NCI-H1092 treated with DMSO at 0.1 percent for 48 hours (cell line): ENCODE measurements at regions not wholly inside any gene's neighbourhood (a gene's known extent, or its start where the extent isn't known, plus 50 kb on each side); places are given as distances from the start of the nearest gene placed in this dataset.
A peak's percentile ranks its signal among the peaks of the same experiment; 100 is the strongest.

ENCODE experiments used
- DNase-seq: peaks from one replicate; lab custom pipeline; 2025; lab: John Stamatoyannopoulos, UW

- no peak for DNase-seq
Observed at GRCh38 chr3:177530908-177531307, 333.6 kb upstream of the TBL1XR1 start.

GRCh38 chr3:177536873-177537272 is 339.6 kb upstream of the TBL1XR1 start:
- DNase-seq: no peak

GRCh38 chr3:177537612-177538011 is 340.3 kb upstream of the TBL1XR1 start:
- DNase-seq: no peak

- no peak for DNase-seq
Observed at GRCh38 chr3:177538048-177538749, 340.9 kb upstream of the TBL1XR1 start.

- no peak for DNase-seq
Observed at GRCh38 chr3:177538750-177539730, 341.8 kb upstream of the TBL1XR1 start.

GRCh38 chr3:177541541-177541940 is 344.3 kb upstream of the TBL1XR1 start:
- no peak for DNase-seq

- no peak for DNase-seq
Observed at GRCh38 chr3:177545964-177546363, 348.7 kb upstream of the TBL1XR1 start.

- DNase-seq: no peak
Observed at GRCh38 chr3:177547711-177548350, 350.5 kb upstream of the TBL1XR1 start.

GRCh38 chr3:177550667-177551066 is 353.4 kb upstream of the TBL1XR1 start:
- DNase-seq: no peak

GRCh38 chr3:177551431-177551836 is 354.2 kb upstream of the TBL1XR1 start:
- no peak for DNase-seq

GRCh38 chr3:177552051-177552450 is 354.8 kb upstream of the TBL1XR1 start:
- no peak for DNase-seq

GRCh38 chr3:177553012-177553411 is 355.7 kb upstream of the TBL1XR1 start:
- DNase-seq: no peak

GRCh38 chr3:177553579-177553978 is 356.3 kb upstream of the TBL1XR1 start:
- peak; percentile 83 for DNase-seq

GRCh38 chr3:177554895-177555759 is 357.8 kb upstream of the TBL1XR1 start:
- DNase-seq: peak; percentile 78

- no peak for DNase-seq
Observed at GRCh38 chr3:177557548-177557947, 360.3 kb upstream of the TBL1XR1 start.

GRCh38 chr3:177561365-177561764 is 364.1 kb upstream of the TBL1XR1 start:
- peak; percentile 76 for DNase-seq

GRCh38 chr3:177561769-177562392 is 364.6 kb upstream of the TBL1XR1 start:
- peak; percentile 85 for DNase-seq

- no peak for DNase-seq
Observed at GRCh38 chr3:177563243-177563780, 366.0 kb upstream of the TBL1XR1 start.

- no peak for DNase-seq
Observed at GRCh38 chr3:177563792-177564191, 366.5 kb upstream of the TBL1XR1 start.

- no peak for DNase-seq
Observed at GRCh38 chr3:177565981-177566380, 368.7 kb upstream of the TBL1XR1 start.

- DNase-seq: no peak
Observed at GRCh38 chr3:177567833-177568232, 370.6 kb upstream of the TBL1XR1 start.
